ENCODE measurements at regions not wholly inside any gene's neighbourhood (a gene's known extent, or its start where the extent isn't known, plus 50 kb on each side); places are given as distances from the start of the nearest gene placed in this dataset.
"Not testable (repeated sequence)": the region's sequence is repeated elsewhere in the genome, so short reads cannot be mapped to it uniquely, and the experiment has no call there.

DNA sequence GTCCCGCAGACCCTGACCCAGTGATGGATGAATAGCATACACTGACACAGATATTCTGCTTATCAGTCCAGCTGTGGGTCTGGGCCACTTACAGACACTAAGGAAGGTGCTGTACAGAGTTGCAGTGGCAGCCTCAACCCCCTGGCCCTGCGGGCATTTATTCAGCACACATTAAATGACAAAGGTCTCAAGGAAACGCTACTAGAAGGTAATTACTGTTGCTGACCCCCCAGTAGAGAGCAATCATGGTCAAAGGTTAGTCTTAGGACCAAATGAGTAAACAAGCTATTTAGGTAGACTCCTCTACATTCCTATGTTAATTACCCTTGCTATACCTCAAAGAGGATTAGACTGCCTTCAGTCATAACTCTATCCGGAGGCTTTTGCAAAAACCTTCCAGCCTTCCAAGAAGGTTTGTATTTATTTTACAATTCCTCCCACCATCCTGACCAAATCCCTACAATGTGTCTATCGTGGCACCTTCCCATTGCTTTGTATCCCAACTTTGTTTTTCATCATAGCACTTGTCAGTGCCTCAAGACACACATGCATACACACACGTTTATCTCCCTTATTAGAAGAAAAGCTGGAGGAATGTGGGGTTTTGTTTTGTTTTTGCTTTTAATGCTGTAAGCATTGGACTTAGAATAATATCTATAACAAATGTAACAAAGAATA, 227.9 kb downstream of the PYDC2 start:
- peaks cover 0 to 4% of the 10 kb centered on the region in 2 donors for H3K4me1 ChIP-seq
- H3K27me3 ChIP-seq = no peaks in the 10 kb centered on the region
- no peaks in the 10 kb centered on the region for H3K9me3 ChIP-seq
- no peak for TF ChIP-seq POLR2A (IDR thresholded peaks at IDR 0.05)
- TF ChIP-seq, protein P1, sequence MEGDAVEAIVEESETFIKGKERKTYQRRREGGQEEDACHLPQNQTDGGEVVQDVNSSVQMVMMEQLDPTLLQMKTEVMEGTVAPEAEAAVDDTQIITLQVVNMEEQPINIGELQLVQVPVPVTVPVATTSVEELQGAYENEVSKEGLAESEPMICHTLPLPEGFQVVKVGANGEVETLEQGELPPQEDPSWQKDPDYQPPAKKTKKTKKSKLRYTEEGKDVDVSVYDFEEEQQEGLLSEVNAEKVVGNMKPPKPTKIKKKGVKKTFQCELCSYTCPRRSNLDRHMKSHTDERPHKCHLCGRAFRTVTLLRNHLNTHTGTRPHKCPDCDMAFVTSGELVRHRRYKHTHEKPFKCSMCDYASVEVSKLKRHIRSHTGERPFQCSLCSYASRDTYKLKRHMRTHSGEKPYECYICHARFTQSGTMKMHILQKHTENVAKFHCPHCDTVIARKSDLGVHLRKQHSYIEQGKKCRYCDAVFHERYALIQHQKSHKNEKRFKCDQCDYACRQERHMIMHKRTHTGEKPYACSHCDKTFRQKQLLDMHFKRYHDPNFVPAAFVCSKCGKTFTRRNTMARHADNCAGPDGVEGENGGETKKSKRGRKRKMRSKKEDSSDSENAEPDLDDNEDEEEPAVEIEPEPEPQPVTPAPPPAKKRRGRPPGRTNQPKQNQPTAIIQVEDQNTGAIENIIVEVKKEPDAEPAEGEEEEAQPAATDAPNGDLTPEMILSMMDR (IDR thresholded peaks at IDR 0.05) = no peak
- no peaks in the 10 kb centered on the region for H3K36me3 ChIP-seq
- intact Hi-C loops (cut with DNase I) = no loop called here
- WGBS, 2 donors = 68% methylated on average over 6 of the region's 6 CpGs
- no peak for DNase-seq
- H3K4me3 ChIP-seq (replicated peaks in 1 of 3) = no peak overlapping the region
- no peak overlapping the region for H3K27ac ChIP-seq

DNA sequence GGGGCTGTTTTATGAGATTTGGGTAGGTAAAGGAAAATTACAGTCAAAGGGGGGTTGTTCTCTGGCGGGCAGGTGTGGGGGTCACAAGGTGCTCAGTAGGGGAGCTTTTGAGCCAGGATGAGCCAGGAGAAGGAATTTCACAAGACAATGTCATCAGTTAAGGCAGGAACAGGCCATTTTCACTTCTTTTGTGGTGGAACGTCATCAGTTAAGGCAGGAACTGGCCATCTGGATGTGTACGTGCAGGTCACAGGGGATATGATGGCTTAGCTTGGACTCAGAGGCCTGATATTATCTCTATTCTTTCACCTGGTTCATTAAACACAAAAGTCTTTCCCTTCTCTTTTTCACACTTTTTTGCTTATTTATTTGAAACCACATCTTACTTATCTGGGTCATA, 230.2 kb downstream of the PYDC2 start:
- not testable (repeated sequence) for DNase-seq, H3K36me3 ChIP-seq
- WGBS, 2 donors = 58 to 59% methylated on average over 3 of the region's 3 CpGs

DNA sequence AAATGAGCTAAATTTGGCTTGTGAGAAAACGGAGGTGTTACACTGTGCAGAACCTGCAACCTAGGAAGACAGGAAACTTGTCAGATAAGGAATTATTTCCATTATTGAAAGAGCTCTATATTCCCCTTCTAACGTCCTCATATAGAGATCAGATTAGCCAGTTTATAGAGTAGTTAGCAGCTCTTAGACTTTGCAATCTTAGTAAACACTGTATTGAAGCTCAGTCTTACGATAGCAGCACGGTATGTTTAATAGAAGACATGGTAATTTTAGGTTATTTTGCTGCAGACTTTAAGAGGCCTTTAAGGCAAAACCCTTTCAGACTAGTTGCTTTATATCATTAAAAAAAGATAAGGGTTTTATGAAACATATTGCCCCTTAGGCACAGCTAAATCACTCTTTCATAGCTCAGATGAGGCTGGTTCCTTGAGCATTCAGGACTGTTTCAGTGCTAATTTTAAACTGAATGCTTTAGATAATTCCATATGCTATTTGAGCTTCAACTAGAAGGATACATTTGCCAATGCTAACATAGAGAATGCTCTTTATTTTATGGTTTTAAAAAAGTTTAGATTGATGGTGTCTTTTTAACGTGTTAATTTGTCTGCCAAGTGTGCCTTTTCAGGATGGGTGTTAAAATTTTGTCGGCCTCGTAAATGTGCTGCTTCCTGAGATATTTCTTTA, 234.3 kb downstream of the PYDC2 start:
- Histone ChIP-seq H3K36me3 (no peaks in the 10 kb centered on the region), H3K4me3 (replicated peaks in 1 of 3) (no peak overlapping the region), H3K4me1 (no peaks in the 10 kb centered on the region), H3K27ac (no peak overlapping the region), H3K27me3 (no peaks in the 10 kb centered on the region), H3K9me3 (no peaks in the 10 kb centered on the region)
- no peak for DNase-seq
- intact Hi-C loops (cut with DNase I) = no loop called here
- WGBS, 2 donors = 78 to 82% methylated on average over 7 of the region's 7 CpGs
- TF ChIP-seq, protein P1 (IDR thresholded peaks at IDR 0.05) = no peak
- TF ChIP-seq POLR2A (IDR thresholded peaks at IDR 0.05) = no peak

More for the DNA sequence above, 230.2 kb downstream of the PYDC2 start:
- H3K27ac ChIP-seq; intact Hi-C loops (cut with DNase I); H3K4me1 ChIP-seq; H3K9me3 ChIP-seq; H3K27me3 ChIP-seq; H3K4me3 ChIP-seq (replicated peaks in 1 of 3): not testable (repeated sequence)

DNA sequence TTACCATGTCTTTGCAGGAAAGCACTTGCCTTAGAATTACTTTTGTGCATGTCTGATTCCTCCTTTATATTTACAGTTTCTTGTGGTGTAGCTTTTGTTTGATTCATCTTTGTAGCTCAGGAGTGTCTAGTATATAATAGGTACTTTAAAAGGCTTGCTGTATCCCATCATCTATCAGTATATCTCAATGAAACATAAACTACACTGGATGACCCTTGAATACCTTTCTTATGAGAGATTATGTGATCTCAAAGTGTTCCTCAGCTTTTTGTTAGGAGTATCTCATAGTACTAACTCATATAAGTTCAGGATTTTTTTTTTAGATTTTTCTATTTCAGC, 234.8 kb downstream of the PYDC2 start:
- Histone ChIP-seq H3K9me3 (no peaks in the 10 kb centered on the region), H3K27ac (no peak overlapping the region), H3K27me3 (no peaks in the 10 kb centered on the region), H3K4me3 (replicated peaks in 1 of 3) (no peak overlapping the region), H3K36me3 (no peaks in the 10 kb centered on the region), H3K4me1 (no peaks in the 10 kb centered on the region)
- intact Hi-C loops (cut with DNase I) = no loop called here
- DNase-seq = no peak
- TF ChIP-seq, protein P1 (IDR thresholded peaks at IDR 0.05) = no peak
- TF ChIP-seq POLR2A (IDR thresholded peaks at IDR 0.05) = no peak

DNA sequence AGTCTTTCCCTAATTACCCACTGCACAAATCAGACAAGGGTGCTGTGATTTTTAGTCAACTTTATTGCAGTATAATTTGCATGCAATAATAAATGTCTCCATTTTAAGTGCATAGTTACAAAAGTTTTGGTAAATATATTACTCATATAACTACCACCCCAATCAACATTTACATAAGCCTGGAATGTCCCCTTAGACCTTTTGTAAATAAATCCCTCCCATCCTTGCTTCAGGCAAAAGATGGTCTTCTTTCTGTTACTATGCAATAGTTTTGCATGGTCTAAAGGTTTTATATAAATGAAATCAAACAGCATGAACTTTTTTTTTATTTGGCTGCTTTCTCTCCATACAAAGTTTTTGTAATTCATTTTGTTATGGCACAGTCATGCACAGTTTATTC, 235.4 kb downstream of the PYDC2 start:
- H3K27me3 ChIP-seq = no peaks in the 10 kb centered on the region
- TF ChIP-seq, protein P1 (IDR thresholded peaks at IDR 0.05) = no peak
- TF ChIP-seq POLR2A (IDR thresholded peaks at IDR 0.05) = no peak
- DNase-seq = no peak
- intact Hi-C loops (cut with DNase I) = no loop called here
- no peaks in the 10 kb centered on the region for H3K36me3 ChIP-seq
- no peaks in the 10 kb centered on the region for H3K9me3 ChIP-seq
- H3K4me1 ChIP-seq = no peaks in the 10 kb centered on the region
- no peak overlapping the region for H3K27ac ChIP-seq
- H3K4me3 ChIP-seq (replicated peaks in 1 of 3) = no peak overlapping the region
